ENCODE measurements at regions not wholly inside any gene's neighbourhood (a gene's known extent, or its start where the extent isn't known, plus 50 kb on each side); places are given as distances from the start of the nearest gene placed in this dataset.
A peak's percentile ranks its signal among the peaks of the same experiment; 100 is the strongest.

- Mint-ChIP-seq H3K4me3 (peak overlapping the region; percentile 54), H3K27ac (ENCODE audit: unreplicated experiment) (no peak overlapping the region), H3K4me1 (peaks cover 33% of the 10 kb centered on the region), H3K36me3 (ENCODE audit: low read depth) (no peaks in the 10 kb centered on the region), H3K9me3 (no peaks in the 10 kb centered on the region), H3K27me3 (ENCODE audit: low read depth) (no peaks in the 10 kb centered on the region)
- TF ChIP-seq CTCF (conservative IDR thresholded peaks at IDR 0.05): no peak
- no peak for DNase-seq (ENCODE audit: low read depth, low spot score)
Measured at GRCh38 chr17:6239241-6239798, 169.1 kb downstream of the WSCD1 start.

GRCh38 chr17:6233856-6234255 lies 163.7 kb downstream of the WSCD1 start:
- H3K9me3 Mint-ChIP-seq: no peaks in the 10 kb centered on the region

GRCh38 chr17:6233339-6233738 lies 163.2 kb downstream of the WSCD1 start:
- no peak for TF ChIP-seq CTCF (conservative IDR thresholded peaks at IDR 0.05)
- Mint-ChIP-seq H3K4me3 (peak overlapping the region; percentile 26), H3K9me3 (no peaks in the 10 kb centered on the region), H3K36me3 (ENCODE audit: low read depth) (no peaks in the 10 kb centered on the region), H3K4me1 (peaks cover 13% of the 10 kb centered on the region), H3K27me3 (ENCODE audit: low read depth) (peaks cover 3% of the 10 kb centered on the region), H3K27ac (ENCODE audit: unreplicated experiment) (no peak overlapping the region)
- DNase-seq (ENCODE audit: low read depth, low spot score): no peak

More at GRCh38 chr17:6233856-6234255, 163.7 kb downstream of the WSCD1 start:
- no peak overlapping the region for H3K27ac Mint-ChIP-seq (ENCODE audit: unreplicated experiment)
- peaks cover 3% of the 10 kb centered on the region for H3K27me3 Mint-ChIP-seq (ENCODE audit: low read depth)
- H3K36me3 Mint-ChIP-seq (ENCODE audit: low read depth): no peaks in the 10 kb centered on the region
- DNase-seq (ENCODE audit: low read depth, low spot score): no peak
- H3K4me3 Mint-ChIP-seq: no peak overlapping the region
- peaks cover 17% of the 10 kb centered on the region for H3K4me1 Mint-ChIP-seq
- no peak for TF ChIP-seq CTCF (conservative IDR thresholded peaks at IDR 0.05)

DNA sequence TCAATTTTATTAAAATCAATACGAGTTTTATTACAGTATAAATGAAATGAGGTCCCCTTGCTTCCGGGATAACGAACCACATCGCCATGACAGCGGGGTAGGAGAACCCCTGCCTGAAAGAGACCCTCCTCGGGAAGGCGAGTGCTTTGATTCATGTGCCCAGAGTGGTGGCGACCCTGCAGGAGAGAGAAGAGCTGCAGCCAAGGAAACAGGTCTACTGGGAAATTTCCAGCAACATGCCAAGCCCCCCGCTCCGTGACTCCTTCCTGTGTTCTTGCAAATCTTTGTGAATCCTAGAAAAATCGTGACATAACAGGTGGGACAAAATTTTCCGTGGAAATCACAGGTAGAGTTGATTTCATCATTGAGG lies 162.5 kb downstream of the WSCD1 start:
- Mint-ChIP-seq H3K27me3 (ENCODE audit: low read depth) (peaks cover 3% of the 10 kb centered on the region), H3K27ac (ENCODE audit: unreplicated experiment) (no peak overlapping the region), H3K36me3 (ENCODE audit: low read depth) (no peaks in the 10 kb centered on the region), H3K4me1 (peaks cover 9% of the 10 kb centered on the region), H3K4me3 (no peak overlapping the region), H3K9me3 (no peaks in the 10 kb centered on the region)
- no peak for DNase-seq (ENCODE audit: low read depth, low spot score)
- no peak for TF ChIP-seq CTCF (conservative IDR thresholded peaks at IDR 0.05)

- H3K27ac Mint-ChIP-seq (ENCODE audit: unreplicated experiment): no peak overlapping the region
- no peaks in the 10 kb centered on the region for H3K9me3 Mint-ChIP-seq
- H3K4me1 Mint-ChIP-seq: peaks cover 4% of the 10 kb centered on the region
- TF ChIP-seq CTCF (conservative IDR thresholded peaks at IDR 0.05): no peak
- H3K27me3 Mint-ChIP-seq (ENCODE audit: low read depth): peaks cover 3% of the 10 kb centered on the region
- no peaks in the 10 kb centered on the region for H3K36me3 Mint-ChIP-seq (ENCODE audit: low read depth)
- DNase-seq (ENCODE audit: low read depth, low spot score): no peak
- no peak overlapping the region for H3K4me3 Mint-ChIP-seq
Measured at GRCh38 chr17:6231886-6232731, 161.9 kb downstream of the WSCD1 start.
